GM23248 (cell line): ENCODE measurements at regions not wholly inside any gene's neighbourhood (a gene's known extent, or its start where the extent isn't known, plus 50 kb on each side); places are given as distances from the start of the nearest gene placed in this dataset.

Source experiments
- DNase-seq: peaks from one replicate; pipeline ENCODE4 v3.0.0-alpha.2; 2015
- H2AFZ ChIP-seq: fragments of 200-600 bp; sonication (generic); 2 replicates; pipeline ENCODE4 v1.6.1; 2016; ENCODE audit warnings: antibody characterized with exemption
- H3F3A ChIP-seq: fragments of 200-600 bp; sonication (generic); 2 replicates; pipeline ENCODE4 v1.6.1; 2016; ENCODE audit warnings: mild to moderate bottlenecking, antibody characterized with exemption, mixed run types; ENCODE audit not compliant: insufficient read depth
- H3K27ac ChIP-seq: fragments of 200-600 bp; sonication (generic); 2 replicates; pipeline ENCODE4 v1.5.1; 2016; ENCODE audit warnings: mild to moderate bottlenecking
- H3K27me3 ChIP-seq: fragments of 200-600 bp; sonication (generic); replicated peaks from 2 replicates; pipeline ENCODE4 v1.6.1; 2016; ENCODE audit warnings: mild to moderate bottlenecking; ENCODE audit not compliant: insufficient read depth
- H3K36me3 ChIP-seq: fragments of 200-600 bp; sonication (generic); 2 replicates; pipeline ENCODE4 v1.6.1; 2016; ENCODE audit warnings: low read depth, mild to moderate bottlenecking
- H3K4me1 ChIP-seq: fragments of 200-600 bp; sonication (generic); 2 replicates; pipeline ENCODE4 v1.6.1; 2016; ENCODE audit warnings: mild to moderate bottlenecking; ENCODE audit not compliant: insufficient read depth
- H3K4me2 ChIP-seq: fragments of 200-600 bp; sonication (generic); one replicate; pipeline ENCODE4 v1.6.1; 2016; ENCODE audit warnings: mild to moderate bottlenecking; ENCODE audit not compliant: unreplicated experiment
- H3K4me3 ChIP-seq: fragments of 200-600 bp; sonication (generic); 2 replicates; pipeline ENCODE4 v1.5.1; 2016; ENCODE audit warnings: mild to moderate bottlenecking
- H3K79me2 ChIP-seq: fragments of 200-600 bp; sonication (generic); 2 replicates; pipeline ENCODE4 v1.6.1; 2016; ENCODE audit warnings: mild to moderate bottlenecking; ENCODE audit not compliant: insufficient read depth
- H3K9ac ChIP-seq: fragments of 200-600 bp; sonication (generic); 2 replicates; pipeline ENCODE4 v1.6.1; 2016; ENCODE audit warnings: mild to moderate bottlenecking
- H3K9me2 ChIP-seq: fragments of 200-600 bp; sonication (generic); 2 replicates; pipeline ENCODE4 v1.6.1; 2016; ENCODE audit warnings: mixed run types, mild to moderate bottlenecking, moderate library complexity; ENCODE audit not compliant: insufficient read depth
- H3K9me3 ChIP-seq: fragments of 200-600 bp; sonication (generic); one replicate; pipeline ENCODE4 v1.6.1; 2017; ENCODE audit warnings: low read depth
- H4K20me1 ChIP-seq: fragments of 200-600 bp; sonication (generic); 2 replicates; pipeline ENCODE4 v1.6.0; 2016; ENCODE audit not compliant: insufficient read depth
- EZH2 ChIP-seq: fragments of 200-600 bp; sonication (generic); IDR thresholded peaks from 2 replicates; pipeline ENCODE4 v1.6.1; 2018; ENCODE audit warnings: antibody characterized with exemption, mild to moderate bottlenecking; ENCODE audit not compliant: insufficient read depth, poor library complexity, severe bottlenecking
- EZH2phosphoT487 ChIP-seq: fragments of 200-600 bp; sonication (generic); IDR thresholded peaks from 2 replicates; pipeline ENCODE4 v1.6.1; 2018; ENCODE audit warnings: antibody characterized with exemption, moderate library complexity, mild to moderate bottlenecking, low read depth; ENCODE audit not compliant: insufficient read depth
- WGBS, 2 experiments: methylation state at CpG; one replicate each; pipeline ENCODE4 v1.1.6; 2015 to 2017; ENCODE audit warnings: low lambda C conversion rate in 2 of 2, low coverage in 1 of 2; ENCODE audit errors: missing lambda C conversion rate in 2 of 2; 5-methylcytosine and 5-hydroxymethylcytosine counted together
- in situ Hi-C: fragments of 300-500 bp; cut with MboI; formaldehyde crosslinking; loops from 2 replicates; pipeline ENCODE4 v1.15.0; 2020

DNA sequence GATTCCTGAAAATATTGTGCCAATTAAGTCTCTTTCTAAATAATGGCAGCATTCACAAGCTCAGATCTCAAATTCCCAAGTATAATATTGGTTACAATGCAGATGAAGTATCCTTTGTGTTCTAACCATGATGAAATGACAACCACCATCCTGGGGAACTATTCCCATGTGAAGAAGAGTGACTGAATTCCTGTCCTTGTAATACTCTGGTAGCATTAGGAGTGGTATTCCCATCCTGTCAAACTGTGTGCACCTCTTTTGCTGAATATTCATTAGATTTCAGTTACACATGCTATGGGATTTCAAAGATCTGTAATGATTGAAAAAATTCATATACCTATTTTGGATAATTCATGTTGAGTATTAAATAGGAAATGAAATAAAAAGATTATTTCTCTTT, 86.1 kb upstream of the SMIM30 start:
- Histone ChIP-seq H3K79me2 (no peaks in the 10 kb centered on the region), H3K36me3 (no peaks in the 10 kb centered on the region), H3K27ac (no peak overlapping the region), H3F3A (peaks cover 12% of the 10 kb centered on the region), H3K9me3 (no peaks in the 10 kb centered on the region), H3K4me3 (no peak overlapping the region), H3K9ac (no peak overlapping the region), H3K27me3 (no peaks in the 10 kb centered on the region), H2AFZ (no peak overlapping the region), H3K4me1 (peaks cover 35% of the 10 kb centered on the region), H4K20me1 (no peaks in the 10 kb centered on the region), H3K4me2 (no peak overlapping the region), H3K9me2 (no peaks in the 10 kb centered on the region)
- DNase-seq: no peak
- TF ChIP-seq EZH2phosphoT487: no peak
- TF ChIP-seq EZH2: no peak
- in situ Hi-C loops: no loop called here

DNA sequence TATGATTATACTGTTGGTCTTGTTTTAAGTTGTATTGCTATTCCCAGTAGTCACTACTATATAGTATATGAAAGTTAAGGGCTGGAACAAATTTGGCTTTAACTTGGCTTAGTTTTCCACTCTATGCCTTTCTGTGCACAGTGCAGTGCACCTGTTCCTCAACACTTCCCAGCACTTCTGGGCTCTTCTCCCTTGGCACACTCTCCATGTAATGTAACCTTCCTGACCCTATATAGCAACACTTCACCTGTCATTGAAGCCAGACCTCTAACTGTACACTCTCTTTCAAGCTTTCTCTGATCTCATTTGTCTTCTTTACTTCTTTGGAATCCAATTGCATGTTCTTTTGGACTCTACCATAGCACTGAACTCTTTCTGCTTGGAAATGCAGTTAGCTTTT, 83.9 kb upstream of the SMIM30 start:
- Histone ChIP-seq H3K4me2 (no peak overlapping the region), H4K20me1 (no peaks in the 10 kb centered on the region), H2AFZ (no peak overlapping the region), H3K27ac (no peak overlapping the region), H3K4me1 (peaks cover 44% of the 10 kb centered on the region), H3K4me3 (no peak overlapping the region), H3K79me2 (no peaks in the 10 kb centered on the region), H3K9me2 (no peaks in the 10 kb centered on the region), H3F3A (peaks cover 20% of the 10 kb centered on the region; the same call in 1 of the 2 replicates), H3K27me3 (no peaks in the 10 kb centered on the region), H3K36me3 (no peaks in the 10 kb centered on the region), H3K9me3 (no peaks in the 10 kb centered on the region), H3K9ac (no peak overlapping the region)
- TF ChIP-seq EZH2 (no peak), EZH2phosphoT487 (no peak)
- in situ Hi-C loops: no loop called here
- DNase-seq: no peak

DNA sequence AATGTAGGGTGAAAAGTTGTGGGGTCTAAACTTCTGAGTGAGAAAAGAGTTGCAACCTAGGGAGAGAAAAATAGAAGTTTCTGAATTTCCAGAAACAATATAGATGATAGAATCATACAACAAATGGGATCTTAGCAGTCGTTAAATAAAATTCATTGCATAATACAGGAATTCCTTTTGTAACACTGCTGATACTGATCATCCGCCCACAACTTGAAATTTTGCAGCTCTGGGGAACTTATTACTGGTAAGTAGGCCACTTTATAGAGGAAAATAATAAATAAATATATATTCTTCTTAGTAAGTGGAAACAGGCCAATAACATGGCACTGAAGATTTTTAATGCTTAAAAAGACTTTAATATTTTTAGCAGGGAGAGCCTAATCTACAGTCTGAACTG, 81.9 kb upstream of the SMIM30 start:
- no peak overlapping the region for H2AFZ ChIP-seq
- no peak overlapping the region for H3K9ac ChIP-seq
- H3K9me2 ChIP-seq: no peaks in the 10 kb centered on the region
- H3K27me3 ChIP-seq: no peaks in the 10 kb centered on the region
- in situ Hi-C loops: no loop called here
- peaks cover 26% of the 10 kb centered on the region; the same call in 1 of the 2 replicates for H3F3A ChIP-seq
- peaks cover 50% of the 10 kb centered on the region for H3K4me1 ChIP-seq
- peak; percentile 32 for DNase-seq
- no peak overlapping the region for H3K4me3 ChIP-seq
- no peaks in the 10 kb centered on the region for H3K79me2 ChIP-seq
- H3K9me3 ChIP-seq: no peaks in the 10 kb centered on the region
- WGBS, 2 experiments: 46 to 57% methylated on average over 2 of the region's 2 CpGs
- TF ChIP-seq EZH2phosphoT487 (no peak), EZH2 (no peak)
- no peaks in the 10 kb centered on the region for H3K36me3 ChIP-seq
- peak overlapping the region; percentile 15; the same call in 1 of the 2 replicates for H3K27ac ChIP-seq
- H3K4me2 ChIP-seq: no peak overlapping the region
- H4K20me1 ChIP-seq: no peaks in the 10 kb centered on the region

DNA sequence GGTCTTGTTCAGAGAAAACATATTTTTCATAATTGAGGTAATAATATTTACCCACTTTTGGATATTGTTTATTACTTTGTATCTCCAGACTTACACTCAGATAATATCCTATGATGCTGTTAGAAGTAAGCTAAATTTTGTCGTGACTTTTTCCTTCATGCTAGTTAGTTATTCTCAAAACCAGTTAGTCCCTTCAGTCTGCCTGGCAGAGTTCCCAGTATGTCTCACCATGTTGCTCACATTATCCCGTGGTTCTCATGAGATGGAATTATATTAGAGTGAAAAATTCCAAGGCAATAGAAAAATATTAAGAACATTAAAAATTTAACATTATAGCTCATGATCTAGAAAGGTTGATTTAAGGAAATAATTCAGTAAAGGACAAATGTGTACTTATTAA, 81.5 kb upstream of the SMIM30 start:
- H3K27me3 ChIP-seq: no peaks in the 10 kb centered on the region
- peak; percentile 77 for DNase-seq

DNA sequence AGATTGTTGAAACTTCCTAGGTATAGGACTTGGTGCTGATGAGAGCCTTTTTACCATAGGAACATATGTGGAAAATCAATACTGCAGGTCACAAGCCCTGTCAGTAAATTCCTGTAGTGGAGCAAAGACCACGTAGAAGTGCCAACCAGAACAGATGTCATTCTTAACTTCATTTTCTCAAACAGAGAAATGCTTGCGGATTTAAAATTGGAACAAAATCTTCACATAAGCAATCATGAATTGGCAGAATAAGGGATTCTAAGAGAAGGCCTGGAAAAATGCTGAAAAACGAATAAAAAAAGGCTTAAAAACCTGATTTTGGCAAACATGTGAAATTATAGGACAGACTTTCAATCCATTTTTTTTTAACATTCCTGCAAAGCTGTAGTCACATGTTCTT, 80.8 kb upstream of the SMIM30 start:
- no peaks in the 10 kb centered on the region for H3K27me3 ChIP-seq
- no peaks in the 10 kb centered on the region for H3K9me2 ChIP-seq
- WGBS, 2 experiments: 50 to 55% methylated on average over 3 of the region's 3 CpGs
- no peaks in the 10 kb centered on the region for H3K79me2 ChIP-seq
- no peak overlapping the region for H3K4me3 ChIP-seq
- TF ChIP-seq EZH2phosphoT487 (no peak), EZH2 (no peak)
- in situ Hi-C loops: no loop called here
- no peak overlapping the region; the same call in 1 of the 2 replicates for H3K27ac ChIP-seq
- peaks cover 47% of the 10 kb centered on the region for H3K4me1 ChIP-seq
- no peaks in the 10 kb centered on the region for H3K36me3 ChIP-seq
- H3F3A ChIP-seq: peaks cover 26% of the 10 kb centered on the region; the same call in 1 of the 2 replicates
- no peaks in the 10 kb centered on the region for H4K20me1 ChIP-seq
- H3K4me2 ChIP-seq: no peak overlapping the region
- no peaks in the 10 kb centered on the region for H3K9me3 ChIP-seq
- no peak overlapping the region for H3K9ac ChIP-seq
- DNase-seq: no peak
- H2AFZ ChIP-seq: no peak overlapping the region

More for the DNA sequence above, 81.5 kb upstream of the SMIM30 start:
- H3K9ac ChIP-seq: no peak overlapping the region
- in situ Hi-C loops: no loop called here
- no peaks in the 10 kb centered on the region for H3K79me2 ChIP-seq
- no peaks in the 10 kb centered on the region for H3K9me2 ChIP-seq
- H2AFZ ChIP-seq: no peak overlapping the region
- peaks cover 26% of the 10 kb centered on the region; the same call in 1 of the 2 replicates for H3F3A ChIP-seq
- no peak overlapping the region for H3K4me2 ChIP-seq
- H4K20me1 ChIP-seq: no peaks in the 10 kb centered on the region
- H3K4me3 ChIP-seq: no peak overlapping the region
- no peaks in the 10 kb centered on the region for H3K9me3 ChIP-seq
- WGBS, 2 experiments: 18 to 21% methylated on average over 2 of the region's 2 CpGs
- H3K27ac ChIP-seq: peak overlapping the region; percentile 15; the same call in 1 of the 2 replicates
- no peaks in the 10 kb centered on the region for H3K36me3 ChIP-seq
- no peak for TF ChIP-seq EZH2phosphoT487
- no peak for TF ChIP-seq EZH2
- peaks cover 50% of the 10 kb centered on the region for H3K4me1 ChIP-seq
